ENCODE measurements at regions not wholly inside any gene's neighbourhood (a gene's known extent, or its start where the extent isn't known, plus 50 kb on each side); places are given as distances from the start of the nearest gene placed in this dataset.

DNA sequence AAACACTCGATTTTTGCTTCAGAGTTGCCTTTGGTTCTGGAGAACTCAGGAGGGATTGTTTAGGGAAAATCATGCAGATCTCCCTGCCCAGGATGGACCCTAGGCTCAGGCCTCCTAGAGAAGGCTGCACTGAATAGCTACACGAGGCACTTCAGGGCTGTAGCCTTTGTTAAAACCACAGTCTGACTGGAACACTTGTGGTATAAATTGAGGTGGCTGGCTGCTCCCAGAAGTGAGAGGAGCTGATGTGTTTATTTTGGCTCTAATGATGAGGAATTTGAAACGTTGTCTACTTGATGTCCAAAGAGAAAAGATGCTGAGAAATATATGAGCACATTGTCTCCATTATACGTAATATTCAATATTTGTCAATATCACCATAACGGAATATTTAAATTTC is 762.1 kb upstream of the ARGLU1 start:
- 79 to 86% methylated on average over 3 to 5 of the region's 5 CpGs for WGBS, 2 experiments
- Histone ChIP-seq H3K36me3 (ENCODE audit: control insufficient read depth, insufficient read depth, low read length) (no peaks in the 10 kb centered on the region), H3K27me3 (ENCODE audit: control insufficient read depth, insufficient read depth, low read length, poor library complexity, severe bottlenecking) (no peaks in the 10 kb centered on the region), H3K4me1 (ENCODE audit: control insufficient read depth, insufficient read depth, low read length) (no peaks in the 10 kb centered on the region), H3K27ac (ENCODE audit: insufficient read depth, low read depth, low read length, poor library complexity, severe bottlenecking) (no peak overlapping the region), H3K9me3 (ENCODE audit: control insufficient read depth, low read length) (no peaks in the 10 kb centered on the region), H3K4me3 (ENCODE audit: insufficient read depth, low read depth, low read length) (no peak overlapping the region)

- no peaks in the 10 kb centered on the region for H3K4me1 ChIP-seq (ENCODE audit: control insufficient read depth, insufficient read depth, low read length)
- no CpG with 5 or more reads among the region's 2 CpGs for WGBS, 2 experiments
- H3K27me3 ChIP-seq (ENCODE audit: control insufficient read depth, insufficient read depth, low read length, poor library complexity, severe bottlenecking) = no peaks in the 10 kb centered on the region
- no peaks in the 10 kb centered on the region for H3K36me3 ChIP-seq (ENCODE audit: control insufficient read depth, insufficient read depth, low read length)
- H3K4me3 ChIP-seq (ENCODE audit: insufficient read depth, low read depth, low read length) = no peak overlapping the region
- no peak overlapping the region for H3K27ac ChIP-seq (ENCODE audit: insufficient read depth, low read depth, low read length, poor library complexity, severe bottlenecking)
- H3K9me3 ChIP-seq (ENCODE audit: control insufficient read depth, low read length) = no peaks in the 10 kb centered on the region
These were observed 756.7 kb upstream of the ARGLU1 start for GRCh38 chr13:107324416-107325204.

DNA sequence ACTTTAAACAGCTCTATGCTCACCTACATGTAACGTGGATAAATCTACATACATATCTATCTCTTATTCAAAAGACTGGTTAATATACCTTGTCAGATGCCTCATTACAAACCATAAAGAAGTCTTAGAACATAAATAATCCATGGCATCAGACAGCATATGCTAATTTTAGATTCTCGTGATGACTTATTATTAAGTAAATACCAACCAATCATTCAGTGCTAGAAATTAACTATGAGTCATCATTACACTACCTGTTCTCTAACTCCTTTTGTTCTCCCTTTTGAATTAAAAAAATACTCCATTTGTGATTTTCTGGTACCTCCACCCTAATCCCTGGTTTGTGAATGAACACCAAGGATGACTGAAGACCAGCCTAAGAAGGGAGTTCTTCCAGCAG is 754.3 kb upstream of the ARGLU1 start:
- 96 to 99% methylated on average over 2 of the region's 2 CpGs for WGBS, 2 experiments
- Histone ChIP-seq H3K4me3 (ENCODE audit: insufficient read depth, low read depth, low read length) (no peak overlapping the region), H3K27ac (ENCODE audit: insufficient read depth, low read depth, low read length, poor library complexity, severe bottlenecking) (no peak overlapping the region), H3K4me1 (ENCODE audit: control insufficient read depth, insufficient read depth, low read length) (no peaks in the 10 kb centered on the region), H3K9me3 (ENCODE audit: control insufficient read depth, low read length) (no peaks in the 10 kb centered on the region), H3K27me3 (ENCODE audit: control insufficient read depth, insufficient read depth, low read length, poor library complexity, severe bottlenecking) (no peaks in the 10 kb centered on the region), H3K36me3 (ENCODE audit: control insufficient read depth, insufficient read depth, low read length) (no peaks in the 10 kb centered on the region)

DNA sequence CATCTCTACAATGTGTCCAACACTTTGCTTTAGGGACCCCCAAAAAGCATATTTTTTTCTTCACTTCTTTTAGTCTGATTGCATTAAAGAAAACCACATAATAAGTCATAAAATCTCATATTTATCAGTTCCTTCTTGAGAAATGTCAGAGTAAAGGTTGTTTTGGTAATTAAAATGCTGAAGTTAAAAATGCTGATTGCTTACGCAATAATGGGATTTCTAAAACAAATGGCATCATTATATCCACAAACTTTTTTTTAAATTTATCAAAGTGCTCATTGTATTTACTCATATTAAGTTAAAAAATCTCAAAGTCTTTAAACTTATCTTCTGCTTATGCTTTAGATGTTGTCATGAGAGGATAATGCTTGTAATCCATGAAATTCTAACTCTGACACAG is 737.2 kb upstream of the ARGLU1 start:
- Histone ChIP-seq H3K9me3 (ENCODE audit: control insufficient read depth, low read length) (no peaks in the 10 kb centered on the region), H3K36me3 (ENCODE audit: control insufficient read depth, insufficient read depth, low read length) (no peaks in the 10 kb centered on the region), H3K4me1 (ENCODE audit: control insufficient read depth, insufficient read depth, low read length) (no peaks in the 10 kb centered on the region), H3K27me3 (ENCODE audit: control insufficient read depth, insufficient read depth, low read length, poor library complexity, severe bottlenecking) (no peaks in the 10 kb centered on the region), H3K4me3 (ENCODE audit: insufficient read depth, low read depth, low read length) (no peak overlapping the region), H3K27ac (ENCODE audit: insufficient read depth, low read depth, low read length, poor library complexity, severe bottlenecking) (no peak overlapping the region)
- WGBS, 2 experiments = no CpG with 5 or more reads among the region's 1 CpG

DNA sequence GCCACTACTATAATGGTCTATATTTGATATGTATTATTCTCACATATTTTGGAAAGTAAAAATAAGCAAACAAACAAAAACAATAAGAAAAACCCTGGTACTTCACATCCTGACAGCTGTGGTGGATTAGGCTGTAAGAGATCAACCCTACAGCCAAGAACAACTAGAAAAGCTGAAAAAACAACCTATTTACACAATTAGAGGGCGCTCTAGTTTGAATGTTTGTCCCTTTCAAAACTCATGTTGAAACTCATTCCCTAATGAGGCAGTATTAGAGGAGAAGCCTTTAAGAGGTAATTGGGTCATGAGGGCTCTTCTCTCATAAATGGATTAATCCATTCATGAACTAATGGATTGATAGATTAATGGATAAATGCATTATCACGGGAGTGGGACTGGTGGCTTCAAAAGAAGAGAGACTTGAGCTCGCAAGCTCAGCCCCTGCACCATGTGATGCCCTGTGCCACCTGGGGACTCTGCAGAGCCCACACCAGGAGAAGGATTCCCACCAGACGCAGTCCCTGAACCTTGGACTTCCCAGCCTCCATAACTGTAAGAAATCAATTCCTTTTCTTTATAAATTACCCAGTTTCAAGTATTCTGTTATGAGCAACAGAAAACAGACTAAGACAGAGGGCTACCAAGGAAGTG is 733.9 kb upstream of the ARGLU1 start:
- no peaks in the 10 kb centered on the region for H3K36me3 ChIP-seq (ENCODE audit: control insufficient read depth, insufficient read depth, low read length)
- no peaks in the 10 kb centered on the region for H3K9me3 ChIP-seq (ENCODE audit: control insufficient read depth, low read length)
- no peak overlapping the region for H3K27ac ChIP-seq (ENCODE audit: insufficient read depth, low read depth, low read length, poor library complexity, severe bottlenecking)
- 82 to 90% methylated on average over 3 of the region's 4 CpGs for WGBS, 2 experiments
- H3K27me3 ChIP-seq (ENCODE audit: control insufficient read depth, insufficient read depth, low read length, poor library complexity, severe bottlenecking) = no peaks in the 10 kb centered on the region
- no peaks in the 10 kb centered on the region for H3K4me1 ChIP-seq (ENCODE audit: control insufficient read depth, insufficient read depth, low read length)
- no peak overlapping the region for H3K4me3 ChIP-seq (ENCODE audit: insufficient read depth, low read depth, low read length)

- no peak overlapping the region for H3K27ac ChIP-seq (ENCODE audit: insufficient read depth, low read depth, low read length, poor library complexity, severe bottlenecking)
- H3K4me1 ChIP-seq (ENCODE audit: control insufficient read depth, insufficient read depth, low read length) = no peaks in the 10 kb centered on the region
- H3K9me3 ChIP-seq (ENCODE audit: control insufficient read depth, low read length) = no peaks in the 10 kb centered on the region
- no peaks in the 10 kb centered on the region for H3K36me3 ChIP-seq (ENCODE audit: control insufficient read depth, insufficient read depth, low read length)
- H3K4me3 ChIP-seq (ENCODE audit: insufficient read depth, low read depth, low read length) = no peak overlapping the region
- 81 to 89% methylated on average over 4 of the region's 5 CpGs for WGBS, 2 experiments
- H3K27me3 ChIP-seq (ENCODE audit: control insufficient read depth, insufficient read depth, low read length, poor library complexity, severe bottlenecking) = no peaks in the 10 kb centered on the region
These were observed 731.8 kb upstream of the ARGLU1 start for GRCh38 chr13:107299717-107300116.

- Histone ChIP-seq H3K27me3 (ENCODE audit: control insufficient read depth, insufficient read depth, low read length, poor library complexity, severe bottlenecking) (no peaks in the 10 kb centered on the region), H3K4me3 (ENCODE audit: insufficient read depth, low read depth, low read length) (no peak overlapping the region), H3K36me3 (ENCODE audit: control insufficient read depth, insufficient read depth, low read length) (no peaks in the 10 kb centered on the region), H3K9me3 (ENCODE audit: control insufficient read depth, low read length) (no peaks in the 10 kb centered on the region), H3K4me1 (ENCODE audit: control insufficient read depth, insufficient read depth, low read length) (no peaks in the 10 kb centered on the region), H3K27ac (ENCODE audit: insufficient read depth, low read depth, low read length, poor library complexity, severe bottlenecking) (no peak overlapping the region)
- 89 to 95% methylated on average over 4 of the region's 4 CpGs for WGBS, 2 experiments
These were observed 728.9 kb upstream of the ARGLU1 start for GRCh38 chr13:107296804-107297203.

GRCh38 chr13:107295416-107296140 is 727.6 kb upstream of the ARGLU1 start:
- Histone ChIP-seq H3K27ac (ENCODE audit: insufficient read depth, low read depth, low read length, poor library complexity, severe bottlenecking) (no peak overlapping the region), H3K27me3 (ENCODE audit: control insufficient read depth, insufficient read depth, low read length, poor library complexity, severe bottlenecking) (no peaks in the 10 kb centered on the region), H3K9me3 (ENCODE audit: control insufficient read depth, low read length) (no peaks in the 10 kb centered on the region), H3K4me1 (ENCODE audit: control insufficient read depth, insufficient read depth, low read length) (no peaks in the 10 kb centered on the region), H3K4me3 (ENCODE audit: insufficient read depth, low read depth, low read length) (no peak overlapping the region), H3K36me3 (ENCODE audit: control insufficient read depth, insufficient read depth, low read length) (no peaks in the 10 kb centered on the region)
- 90 to 92% methylated on average over 2 of the region's 2 CpGs for WGBS, 2 experiments

DNA sequence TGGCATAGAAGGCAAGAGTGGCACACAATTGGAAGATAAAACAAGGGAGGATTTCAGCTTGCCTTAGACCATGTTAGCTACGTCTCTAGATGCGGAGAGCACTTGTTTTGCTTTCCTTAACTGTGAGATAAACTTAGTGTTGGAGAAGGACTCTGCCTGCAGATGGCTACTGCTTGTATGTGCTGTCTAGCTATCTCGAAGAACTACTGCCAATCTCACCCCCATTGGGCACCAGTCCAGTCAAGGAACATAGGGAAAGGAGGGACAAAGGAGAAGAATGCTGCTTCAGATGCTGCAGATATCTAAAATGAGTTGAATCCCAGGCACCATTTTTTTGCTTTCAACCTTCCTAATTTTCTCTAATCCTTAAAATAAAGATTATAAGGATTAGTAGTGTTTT is 726.0 kb upstream of the ARGLU1 start:
- 98 to 100% methylated on average over 3 of the region's 3 CpGs for WGBS, 2 experiments
- H3K4me3 ChIP-seq (ENCODE audit: insufficient read depth, low read depth, low read length) = no peak overlapping the region
- no peaks in the 10 kb centered on the region for H3K36me3 ChIP-seq (ENCODE audit: control insufficient read depth, insufficient read depth, low read length)
- H3K27ac ChIP-seq (ENCODE audit: insufficient read depth, low read depth, low read length, poor library complexity, severe bottlenecking) = no peak overlapping the region
- H3K27me3 ChIP-seq (ENCODE audit: control insufficient read depth, insufficient read depth, low read length, poor library complexity, severe bottlenecking) = no peaks in the 10 kb centered on the region
- H3K4me1 ChIP-seq (ENCODE audit: control insufficient read depth, insufficient read depth, low read length) = no peaks in the 10 kb centered on the region
- no peaks in the 10 kb centered on the region for H3K9me3 ChIP-seq (ENCODE audit: control insufficient read depth, low read length)

- Histone ChIP-seq H3K27me3 (ENCODE audit: control insufficient read depth, insufficient read depth, low read length, poor library complexity, severe bottlenecking) (no peaks in the 10 kb centered on the region), H3K9me3 (ENCODE audit: control insufficient read depth, low read length) (no peaks in the 10 kb centered on the region), H3K27ac (ENCODE audit: insufficient read depth, low read depth, low read length, poor library complexity, severe bottlenecking) (no peak overlapping the region), H3K4me1 (ENCODE audit: control insufficient read depth, insufficient read depth, low read length) (no peaks in the 10 kb centered on the region), H3K4me3 (ENCODE audit: insufficient read depth, low read depth, low read length) (no peak overlapping the region), H3K36me3 (ENCODE audit: control insufficient read depth, insufficient read depth, low read length) (no peaks in the 10 kb centered on the region)
These were observed 723.9 kb upstream of the ARGLU1 start for GRCh38 chr13:107291875-107292274.
